Pons (tissue), 1 donor: ENCODE measurements at regions not wholly inside any gene's neighbourhood (a gene's known extent, or its start where the extent isn't known, plus 50 kb on each side); places are given as distances from the start of the nearest gene placed in this dataset.
"Not testable (repeated sequence)": the region's sequence is repeated elsewhere in the genome, so short reads cannot be mapped to it uniquely, and the experiment has no call there.

Experiments
- DNase-seq: peaks from one replicate; pipeline ENCODE4 v3.0.0-alpha.2; 2016; ENCODE audit warnings: low spot score

GRCh38 chr11:22567759-22568158 lies 57.9 kb downstream of the FANCF start:
- DNase-seq = no peak

- DNase-seq = no peak
Measured at GRCh38 chr11:22566293-22566692, 59.3 kb downstream of the FANCF start.

- DNase-seq = no peak
Measured at GRCh38 chr11:22561283-22561682, 64.3 kb downstream of the FANCF start.

GRCh38 chr11:22559416-22559815 lies 66.2 kb downstream of the FANCF start:
- DNase-seq = no peak

- DNase-seq = no peak
Measured at GRCh38 chr11:22558664-22559063, 67.0 kb downstream of the FANCF start.

GRCh38 chr11:22556381-22556780 lies 69.2 kb downstream of the FANCF start:
- no peak for DNase-seq

- DNase-seq = no peak
Measured at GRCh38 chr11:22555881-22556280, 69.7 kb downstream of the FANCF start.

GRCh38 chr11:22554221-22554620 lies 71.4 kb downstream of the FANCF start:
- no peak for DNase-seq

- DNase-seq = no peak
Measured at GRCh38 chr11:22552885-22553284, 72.7 kb downstream of the FANCF start.

GRCh38 chr11:22546746-22547145 lies 78.9 kb downstream of the FANCF start:
- no peak for DNase-seq

GRCh38 chr11:22543261-22543660 lies 82.4 kb downstream of the FANCF start:
- no peak for DNase-seq

- peak; percentile 77 for DNase-seq
Measured at GRCh38 chr11:22539821-22540256, 85.8 kb downstream of the FANCF start.

- DNase-seq = no peak
Measured at GRCh38 chr11:22536071-22536470, 89.6 kb downstream of the FANCF start.

GRCh38 chr11:22528612-22529429 lies 96.8 kb downstream of the FANCF start:
- DNase-seq = not testable (repeated sequence)

- DNase-seq = no peak
Measured at GRCh38 chr11:22522225-22522624, 103.4 kb downstream of the FANCF start.

GRCh38 chr11:22521226-22521625 lies 104.4 kb downstream of the FANCF start:
- no peak for DNase-seq

- DNase-seq = no peak
Measured at GRCh38 chr11:22520521-22520920, 105.1 kb downstream of the FANCF start.

GRCh38 chr11:22518344-22518743 lies 107.3 kb downstream of the FANCF start:
- DNase-seq = not testable (repeated sequence)

GRCh38 chr11:22516111-22516510 lies 109.5 kb downstream of the FANCF start:
- no peak for DNase-seq

GRCh38 chr11:22512457-22512856 lies 113.2 kb downstream of the FANCF start:
- no peak for DNase-seq

- DNase-seq = no peak
Measured at GRCh38 chr11:22510741-22511140, 114.9 kb downstream of the FANCF start.

GRCh38 chr11:22510010-22510409 lies 115.6 kb downstream of the FANCF start:
- DNase-seq = no peak

- DNase-seq = no peak
Measured at GRCh38 chr11:22508665-22509064, 117.0 kb downstream of the FANCF start.

GRCh38 chr11:22497474-22497873 lies 128.1 kb downstream of the FANCF start:
- DNase-seq = no peak
